SK-N-SH (cell line): ENCODE measurements at regions not wholly inside any gene's neighbourhood (a gene's known extent, or its start where the extent isn't known, plus 50 kb on each side); places are given as distances from the start of the nearest gene placed in this dataset.
"Not testable (repeated sequence)": the region's sequence is repeated elsewhere in the genome, so short reads cannot be mapped to it uniquely, and the experiment has no call there.

Source experiments
- CHD2 ChIP-seq: fragments of 150-350 bp; IDR thresholded peaks from 2 replicates; pipeline ENCODE4 v1.6.1; 2018; ENCODE audit warnings: low read length; ENCODE audit not compliant: partially characterized antibody
- EZH2phosphoT487 ChIP-seq: fragments of 200-600 bp; sonication (generic); IDR thresholded peaks from 2 replicates; pipeline ENCODE4 v1.6.1; 2017; ENCODE audit warnings: low read depth, mixed run types, mild to moderate bottlenecking, antibody characterized with exemption, moderate library complexity, borderline replicate concordance
- GABPA ChIP-seq: IDR thresholded peaks from 2 replicates; pipeline ENCODE4 v1.4.0; 2012; ENCODE audit warnings: low read depth, mild to moderate bottlenecking
- MXI1 ChIP-seq: IDR thresholded peaks from 2 replicates; pipeline ENCODE4 v1.6.1; 2012; ENCODE audit warnings: mild to moderate bottlenecking, low read depth, low read length, improper control_type of control experiment
- NFIC ChIP-seq: IDR thresholded peaks from 2 replicates; pipeline ENCODE4 v1.4.0; 2012; ENCODE audit warnings: borderline replicate concordance
- NRF1 ChIP-seq: IDR thresholded peaks from 2 replicates; pipeline ENCODE4 v1.6.1; 2012; ENCODE audit warnings: low read depth, mild to moderate bottlenecking, low read length
- POLR2AphosphoS5 ChIP-seq: IDR thresholded peaks from 2 replicates; pipeline ENCODE4 v1.6.1; 2012; ENCODE audit warnings: low read depth, low read length
- SMC3 ChIP-seq: IDR thresholded peaks from 2 replicates; pipeline ENCODE4 v1.6.1; 2012; ENCODE audit warnings: low read depth, low read length, improper control_type of control experiment
- TF ChIP-seq, protein P1 (sequence below): fragments of 200-600 bp; sonication (generic); IDR thresholded peaks from 2 replicates; pipeline ENCODE4 v1.6.1; 2017; ENCODE audit warnings: antibody characterized with exemption, mild to moderate bottlenecking, moderate library complexity
- TF ChIP-seq, protein P2 (sequence below): IDR thresholded peaks from 2 replicates; pipeline ENCODE4 v1.6.1; 2012; ENCODE audit warnings: mild to moderate bottlenecking, low read depth, low read length, moderate library complexity

DNA sequence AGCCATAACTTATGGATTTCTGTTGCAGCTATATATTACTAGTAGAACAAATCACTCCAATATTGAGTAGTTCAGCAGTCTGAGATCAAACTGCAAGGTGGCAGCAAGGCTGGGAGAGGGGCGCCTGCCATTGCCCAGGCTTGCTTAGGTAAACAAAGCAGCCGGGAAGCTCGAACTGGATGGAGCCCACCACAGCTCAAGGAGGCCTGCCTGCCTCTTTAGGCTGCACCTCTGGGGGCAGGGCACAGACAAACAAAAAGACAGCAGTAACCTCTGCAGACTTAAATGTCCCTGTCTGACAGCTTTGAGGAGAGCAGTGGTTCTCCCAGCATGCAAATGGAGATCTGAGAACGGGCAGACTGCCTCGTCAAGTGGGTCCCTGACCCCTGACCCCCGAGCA, 1059.8 kb upstream of the CELF2 start:
- TF ChIP-seq, protein P1, sequence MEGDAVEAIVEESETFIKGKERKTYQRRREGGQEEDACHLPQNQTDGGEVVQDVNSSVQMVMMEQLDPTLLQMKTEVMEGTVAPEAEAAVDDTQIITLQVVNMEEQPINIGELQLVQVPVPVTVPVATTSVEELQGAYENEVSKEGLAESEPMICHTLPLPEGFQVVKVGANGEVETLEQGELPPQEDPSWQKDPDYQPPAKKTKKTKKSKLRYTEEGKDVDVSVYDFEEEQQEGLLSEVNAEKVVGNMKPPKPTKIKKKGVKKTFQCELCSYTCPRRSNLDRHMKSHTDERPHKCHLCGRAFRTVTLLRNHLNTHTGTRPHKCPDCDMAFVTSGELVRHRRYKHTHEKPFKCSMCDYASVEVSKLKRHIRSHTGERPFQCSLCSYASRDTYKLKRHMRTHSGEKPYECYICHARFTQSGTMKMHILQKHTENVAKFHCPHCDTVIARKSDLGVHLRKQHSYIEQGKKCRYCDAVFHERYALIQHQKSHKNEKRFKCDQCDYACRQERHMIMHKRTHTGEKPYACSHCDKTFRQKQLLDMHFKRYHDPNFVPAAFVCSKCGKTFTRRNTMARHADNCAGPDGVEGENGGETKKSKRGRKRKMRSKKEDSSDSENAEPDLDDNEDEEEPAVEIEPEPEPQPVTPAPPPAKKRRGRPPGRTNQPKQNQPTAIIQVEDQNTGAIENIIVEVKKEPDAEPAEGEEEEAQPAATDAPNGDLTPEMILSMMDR: not testable (repeated sequence)
- not testable (repeated sequence) for TF ChIP-seq SMC3, EZH2phosphoT487, POLR2AphosphoS5, NFIC, GABPA, CHD2, MXI1, NRF1
- TF ChIP-seq, protein P2, sequence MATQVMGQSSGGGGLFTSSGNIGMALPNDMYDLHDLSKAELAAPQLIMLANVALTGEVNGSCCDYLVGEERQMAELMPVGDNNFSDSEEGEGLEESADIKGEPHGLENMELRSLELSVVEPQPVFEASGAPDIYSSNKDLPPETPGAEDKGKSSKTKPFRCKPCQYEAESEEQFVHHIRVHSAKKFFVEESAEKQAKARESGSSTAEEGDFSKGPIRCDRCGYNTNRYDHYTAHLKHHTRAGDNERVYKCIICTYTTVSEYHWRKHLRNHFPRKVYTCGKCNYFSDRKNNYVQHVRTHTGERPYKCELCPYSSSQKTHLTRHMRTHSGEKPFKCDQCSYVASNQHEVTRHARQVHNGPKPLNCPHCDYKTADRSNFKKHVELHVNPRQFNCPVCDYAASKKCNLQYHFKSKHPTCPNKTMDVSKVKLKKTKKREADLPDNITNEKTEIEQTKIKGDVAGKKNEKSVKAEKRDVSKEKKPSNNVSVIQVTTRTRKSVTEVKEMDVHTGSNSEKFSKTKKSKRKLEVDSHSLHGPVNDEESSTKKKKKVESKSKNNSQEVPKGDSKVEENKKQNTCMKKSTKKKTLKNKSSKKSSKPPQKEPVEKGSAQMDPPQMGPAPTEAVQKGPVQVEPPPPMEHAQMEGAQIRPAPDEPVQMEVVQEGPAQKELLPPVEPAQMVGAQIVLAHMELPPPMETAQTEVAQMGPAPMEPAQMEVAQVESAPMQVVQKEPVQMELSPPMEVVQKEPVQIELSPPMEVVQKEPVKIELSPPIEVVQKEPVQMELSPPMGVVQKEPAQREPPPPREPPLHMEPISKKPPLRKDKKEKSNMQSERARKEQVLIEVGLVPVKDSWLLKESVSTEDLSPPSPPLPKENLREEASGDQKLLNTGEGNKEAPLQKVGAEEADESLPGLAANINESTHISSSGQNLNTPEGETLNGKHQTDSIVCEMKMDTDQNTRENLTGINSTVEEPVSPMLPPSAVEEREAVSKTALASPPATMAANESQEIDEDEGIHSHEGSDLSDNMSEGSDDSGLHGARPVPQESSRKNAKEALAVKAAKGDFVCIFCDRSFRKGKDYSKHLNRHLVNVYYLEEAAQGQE: not testable (repeated sequence)
